ENCODE measurements at regions not wholly inside any gene's neighbourhood (a gene's known extent, or its start where the extent isn't known, plus 50 kb on each side); places are given as distances from the start of the nearest gene placed in this dataset.

DNA sequence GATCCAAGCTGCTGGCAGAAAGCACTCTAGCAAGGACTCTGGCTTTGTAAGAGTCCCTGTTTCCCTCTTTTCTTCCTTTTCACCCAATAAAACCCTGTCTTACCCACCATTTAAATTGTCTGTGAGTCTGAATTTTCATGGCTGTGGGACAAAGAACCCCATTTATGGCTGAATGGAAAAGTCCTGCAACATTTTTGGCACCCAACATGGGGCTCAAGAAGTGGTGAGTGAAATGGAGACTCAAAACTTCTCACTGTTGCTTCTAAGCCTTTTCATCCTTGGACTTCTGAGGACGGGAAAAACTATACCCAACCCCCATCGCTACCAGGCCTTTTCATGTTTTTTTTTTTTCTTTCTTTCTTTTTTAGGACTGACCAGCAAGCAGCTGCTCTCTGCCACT is 329.5 kb upstream of the CWC22 start:
- 73 to 85% methylated on average over 2 of the region's 2 CpGs for WGBS, 2 donors
- Histone ChIP-seq H3K4me3 (no peak overlapping the region), H3K27me3 (no peaks in the 10 kb centered on the region), H3K36me3 (no peaks in the 10 kb centered on the region), H3K9me3 (peaks cover 0 to 26% (median 23%) of the 10 kb centered on the region in 3 donors), H3K4me1 (no peaks in the 10 kb centered on the region), H3K27ac (no peak overlapping the region)
- no peak for DNase-seq
- TF ChIP-seq, protein P1, sequence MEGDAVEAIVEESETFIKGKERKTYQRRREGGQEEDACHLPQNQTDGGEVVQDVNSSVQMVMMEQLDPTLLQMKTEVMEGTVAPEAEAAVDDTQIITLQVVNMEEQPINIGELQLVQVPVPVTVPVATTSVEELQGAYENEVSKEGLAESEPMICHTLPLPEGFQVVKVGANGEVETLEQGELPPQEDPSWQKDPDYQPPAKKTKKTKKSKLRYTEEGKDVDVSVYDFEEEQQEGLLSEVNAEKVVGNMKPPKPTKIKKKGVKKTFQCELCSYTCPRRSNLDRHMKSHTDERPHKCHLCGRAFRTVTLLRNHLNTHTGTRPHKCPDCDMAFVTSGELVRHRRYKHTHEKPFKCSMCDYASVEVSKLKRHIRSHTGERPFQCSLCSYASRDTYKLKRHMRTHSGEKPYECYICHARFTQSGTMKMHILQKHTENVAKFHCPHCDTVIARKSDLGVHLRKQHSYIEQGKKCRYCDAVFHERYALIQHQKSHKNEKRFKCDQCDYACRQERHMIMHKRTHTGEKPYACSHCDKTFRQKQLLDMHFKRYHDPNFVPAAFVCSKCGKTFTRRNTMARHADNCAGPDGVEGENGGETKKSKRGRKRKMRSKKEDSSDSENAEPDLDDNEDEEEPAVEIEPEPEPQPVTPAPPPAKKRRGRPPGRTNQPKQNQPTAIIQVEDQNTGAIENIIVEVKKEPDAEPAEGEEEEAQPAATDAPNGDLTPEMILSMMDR (IDR thresholded peaks at IDR 0.05): no peak
- no peak for TF ChIP-seq POLR2A (IDR thresholded peaks at IDR 0.05)
- intact Hi-C loops (cut with DNase I): no loop called here

DNA sequence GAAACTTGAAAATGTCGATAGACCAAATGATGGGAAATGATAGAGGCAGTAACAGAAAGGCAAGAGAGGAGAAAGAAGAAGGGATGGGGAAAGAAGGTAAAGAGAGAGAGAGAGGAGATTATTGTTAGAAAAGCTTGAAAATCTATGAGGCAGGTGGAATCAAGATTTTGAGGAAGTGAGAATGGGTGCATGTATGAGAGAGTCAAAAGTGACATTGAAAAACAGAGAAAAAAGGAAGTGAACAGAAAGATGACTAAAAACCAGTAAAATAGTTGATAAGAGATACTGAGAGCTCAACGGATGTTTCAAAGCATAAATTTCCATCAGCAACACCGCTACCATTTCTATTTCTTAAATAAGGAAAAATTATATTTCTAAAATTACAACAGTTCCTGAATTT is 327.4 kb upstream of the CWC22 start:
- intact Hi-C loops (cut with DNase I): no loop called here
- TF ChIP-seq POLR2A (IDR thresholded peaks at IDR 0.05): no peak
- TF ChIP-seq, protein P1 (IDR thresholded peaks at IDR 0.05): no peak
- WGBS, 2 donors: 82 to 86% methylated on average over 3 of the region's 3 CpGs

GRCh38 chr2:180328795-180329422 is 321.8 kb upstream of the CWC22 start:
- intact Hi-C loops (cut with DNase I): no loop called here
- H3K9me3 ChIP-seq: no peaks in the 10 kb centered on the region
- no peak overlapping the region for H3K4me3 ChIP-seq
- H3K27ac ChIP-seq: no peak overlapping the region
- DNase-seq: no peak
- WGBS, 2 donors: 58 to 75% methylated on average over 1 of the region's 1 CpG
- H3K27me3 ChIP-seq: no peaks in the 10 kb centered on the region
- no peaks in the 10 kb centered on the region for H3K36me3 ChIP-seq
- TF ChIP-seq, protein P1 (IDR thresholded peaks at IDR 0.05): no peak
- no peak for TF ChIP-seq POLR2A (IDR thresholded peaks at IDR 0.05)
- H3K4me1 ChIP-seq: no peaks in the 10 kb centered on the region

More for the DNA sequence above, 327.4 kb upstream of the CWC22 start:
- no peaks in the 10 kb centered on the region for H3K36me3 ChIP-seq
- no peak for DNase-seq
- no peaks in the 10 kb centered on the region for H3K4me1 ChIP-seq
- no peak overlapping the region for H3K27ac ChIP-seq
- peaks cover 0 to 26% (median 23%) of the 10 kb centered on the region in 3 donors for H3K9me3 ChIP-seq
- no peak overlapping the region for H3K4me3 ChIP-seq
- H3K27me3 ChIP-seq: no peaks in the 10 kb centered on the region

- Histone ChIP-seq H3K4me3 (no peak overlapping the region), H3K9me3 (no peaks in the 10 kb centered on the region), H3K36me3 (no peaks in the 10 kb centered on the region), H3K27me3 (no peaks in the 10 kb centered on the region), H3K4me1 (no peaks in the 10 kb centered on the region), H3K27ac (no peak overlapping the region)
- no peak for DNase-seq
- intact Hi-C loops (cut with DNase I): no loop called here
- TF ChIP-seq, protein P1 (IDR thresholded peaks at IDR 0.05): no peak
- TF ChIP-seq POLR2A (IDR thresholded peaks at IDR 0.05): no peak
Measured at GRCh38 chr2:180327185-180327584, 320.1 kb upstream of the CWC22 start.

DNA sequence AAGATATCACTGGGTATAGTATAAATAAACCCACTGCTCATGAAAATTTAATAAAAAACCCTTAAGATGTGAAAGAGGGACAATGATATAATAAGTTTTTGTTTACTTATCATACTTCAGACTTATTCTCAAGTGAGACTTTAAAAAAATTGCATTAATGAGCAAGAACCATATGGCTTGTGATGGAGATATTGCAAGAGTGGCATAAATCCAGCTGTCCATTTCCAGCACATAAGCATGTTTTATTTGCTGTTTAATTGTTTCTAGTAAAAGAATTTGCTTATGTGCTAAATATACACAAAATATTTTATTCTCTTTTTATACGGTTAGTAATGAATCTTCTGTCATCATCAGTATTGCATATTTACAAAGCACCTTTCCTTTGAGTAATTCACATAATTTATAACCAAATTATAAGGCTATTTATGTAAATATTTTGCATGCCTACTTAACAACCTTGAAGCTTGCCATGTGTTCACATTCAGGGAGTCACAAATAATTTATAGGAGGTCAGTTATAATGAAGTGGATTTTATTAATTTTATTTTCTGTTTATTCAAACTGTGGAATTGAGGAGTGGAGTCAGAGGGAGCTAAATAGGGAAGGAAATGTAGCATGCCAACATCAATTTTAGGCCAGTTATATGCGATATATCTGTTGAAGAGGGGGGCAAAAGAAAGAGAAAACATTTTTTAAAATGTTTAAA is 318.5 kb upstream of the CWC22 start:
- H3K27ac ChIP-seq: no peak overlapping the region
- H3K4me3 ChIP-seq: no peak overlapping the region
- no peak for DNase-seq
- H3K9me3 ChIP-seq: no peaks in the 10 kb centered on the region
- 61 to 80% methylated on average over 2 of the region's 2 CpGs for WGBS, 2 donors
- H3K36me3 ChIP-seq: no peaks in the 10 kb centered on the region
- no peak for TF ChIP-seq POLR2A (IDR thresholded peaks at IDR 0.05)
- TF ChIP-seq, protein P1 (IDR thresholded peaks at IDR 0.05): no peak
- H3K4me1 ChIP-seq: no peaks in the 10 kb centered on the region
- intact Hi-C loops (cut with DNase I): no loop called here
- no peaks in the 10 kb centered on the region for H3K27me3 ChIP-seq
